ENCODE measurements at regions not wholly inside any gene's neighbourhood (a gene's known extent, or its start where the extent isn't known, plus 50 kb on each side); places are given as distances from the start of the nearest gene placed in this dataset.
"Not testable (repeated sequence)": the region's sequence is repeated elsewhere in the genome, so short reads cannot be mapped to it uniquely, and the experiment has no call there.

DNA sequence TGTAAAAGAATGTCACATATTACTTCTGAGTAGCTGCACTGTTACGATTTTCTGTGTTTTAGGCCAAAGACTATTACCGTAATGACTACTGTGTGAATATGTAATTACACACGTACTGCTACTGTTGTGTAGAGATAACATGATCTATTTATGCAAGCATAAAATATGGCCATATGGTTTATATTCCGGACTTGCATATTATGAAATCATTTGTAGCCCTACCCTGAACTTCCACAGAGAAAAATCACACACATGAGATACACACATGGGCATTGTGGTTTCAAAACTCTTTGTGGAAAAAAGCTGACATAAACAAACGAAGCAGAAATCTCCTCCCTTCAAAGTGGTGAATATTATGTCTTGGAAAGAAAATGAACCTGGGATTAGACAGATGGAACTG lies 373.0 kb upstream of the ADAMTS5 start:
- TF ChIP-seq, protein P1, sequence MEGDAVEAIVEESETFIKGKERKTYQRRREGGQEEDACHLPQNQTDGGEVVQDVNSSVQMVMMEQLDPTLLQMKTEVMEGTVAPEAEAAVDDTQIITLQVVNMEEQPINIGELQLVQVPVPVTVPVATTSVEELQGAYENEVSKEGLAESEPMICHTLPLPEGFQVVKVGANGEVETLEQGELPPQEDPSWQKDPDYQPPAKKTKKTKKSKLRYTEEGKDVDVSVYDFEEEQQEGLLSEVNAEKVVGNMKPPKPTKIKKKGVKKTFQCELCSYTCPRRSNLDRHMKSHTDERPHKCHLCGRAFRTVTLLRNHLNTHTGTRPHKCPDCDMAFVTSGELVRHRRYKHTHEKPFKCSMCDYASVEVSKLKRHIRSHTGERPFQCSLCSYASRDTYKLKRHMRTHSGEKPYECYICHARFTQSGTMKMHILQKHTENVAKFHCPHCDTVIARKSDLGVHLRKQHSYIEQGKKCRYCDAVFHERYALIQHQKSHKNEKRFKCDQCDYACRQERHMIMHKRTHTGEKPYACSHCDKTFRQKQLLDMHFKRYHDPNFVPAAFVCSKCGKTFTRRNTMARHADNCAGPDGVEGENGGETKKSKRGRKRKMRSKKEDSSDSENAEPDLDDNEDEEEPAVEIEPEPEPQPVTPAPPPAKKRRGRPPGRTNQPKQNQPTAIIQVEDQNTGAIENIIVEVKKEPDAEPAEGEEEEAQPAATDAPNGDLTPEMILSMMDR (IDR thresholded peaks at IDR 0.05; ENCODE audit: insufficient read depth, low read length, missing control alignments), result no peak
- DNase-seq (ENCODE audit: low read depth, low spot score), result no peak
- ChIA-PET CTCF (interaction anchor here (0.8 kb wide), 1 partner anchor 458 kb away, joined by 3 read pairs; no protein-coding TSS in a partner anchor), POLR2A (no interaction called here)
- H3K4me3 ChIP-seq (ENCODE audit: low read depth, low read length), result no peak overlapping the region

DNA sequence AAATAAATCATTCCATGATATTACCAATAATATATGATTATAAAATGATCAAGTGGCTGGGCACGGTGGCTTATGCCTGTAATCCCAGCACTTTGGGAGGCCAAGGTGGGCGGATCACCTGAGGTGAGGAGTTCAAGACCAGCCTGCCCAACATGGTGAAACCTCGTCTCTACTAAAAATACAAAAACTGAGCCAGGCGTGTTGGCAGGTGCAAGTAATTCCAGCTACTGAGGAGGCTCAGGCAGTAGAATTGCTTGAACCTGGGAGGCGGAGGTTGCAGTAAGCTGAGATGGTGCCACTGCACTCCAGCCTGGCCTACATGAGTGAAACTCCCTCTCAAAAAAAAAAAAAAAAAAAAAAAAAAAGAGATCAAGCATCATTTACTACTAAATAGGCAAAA lies 371.1 kb upstream of the ADAMTS5 start:
- CTCF ChIA-PET; POLR2A ChIA-PET; H3K4me3 ChIP-seq (ENCODE audit: low read depth, low read length); DNase-seq (ENCODE audit: low read depth, low spot score): not testable (repeated sequence)

GRCh38 chr21:27333096-27333495 lies 366.2 kb upstream of the ADAMTS5 start:
- ChIA-PET CTCF (no interaction called here), POLR2A (no interaction called here)
- H3K4me3 ChIP-seq (ENCODE audit: low read depth, low read length), result no peak overlapping the region
- TF ChIP-seq, protein P1 (IDR thresholded peaks at IDR 0.05; ENCODE audit: insufficient read depth, low read length, missing control alignments), result no peak
- no peak for DNase-seq (ENCODE audit: low read depth, low spot score)

- ChIA-PET POLR2A (no interaction called here), CTCF (no interaction called here)
Observed at GRCh38 chr21:27329255-27329851, 362.5 kb upstream of the ADAMTS5 start.

DNA sequence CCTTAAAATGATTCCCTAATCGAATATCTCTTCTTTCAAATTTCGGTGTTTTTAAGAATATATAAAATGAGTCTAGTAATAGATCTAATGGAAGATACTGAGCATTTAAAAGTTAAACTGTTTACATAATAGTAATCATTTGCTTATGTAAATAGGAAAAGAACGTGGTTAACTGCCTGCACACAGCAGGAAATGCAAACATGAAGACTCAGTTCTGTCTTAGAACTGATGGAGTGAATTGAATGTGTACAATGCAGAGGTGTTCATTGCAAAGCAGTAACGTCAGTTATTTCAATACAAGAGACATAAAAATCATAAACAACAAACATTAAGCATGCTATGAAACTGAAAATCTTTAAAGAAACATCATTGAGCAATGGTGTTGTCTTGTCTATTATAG lies 359.4 kb upstream of the ADAMTS5 start:
- CTCF ChIA-PET, result no interaction called here

More at GRCh38 chr21:27329255-27329851, 362.5 kb upstream of the ADAMTS5 start:
- TF ChIP-seq, protein P1 (IDR thresholded peaks at IDR 0.05; ENCODE audit: insufficient read depth, low read length, missing control alignments), result no peak
- H3K4me3 ChIP-seq (ENCODE audit: low read depth, low read length), result no peak overlapping the region
- no peak for DNase-seq (ENCODE audit: low read depth, low spot score)

DNA sequence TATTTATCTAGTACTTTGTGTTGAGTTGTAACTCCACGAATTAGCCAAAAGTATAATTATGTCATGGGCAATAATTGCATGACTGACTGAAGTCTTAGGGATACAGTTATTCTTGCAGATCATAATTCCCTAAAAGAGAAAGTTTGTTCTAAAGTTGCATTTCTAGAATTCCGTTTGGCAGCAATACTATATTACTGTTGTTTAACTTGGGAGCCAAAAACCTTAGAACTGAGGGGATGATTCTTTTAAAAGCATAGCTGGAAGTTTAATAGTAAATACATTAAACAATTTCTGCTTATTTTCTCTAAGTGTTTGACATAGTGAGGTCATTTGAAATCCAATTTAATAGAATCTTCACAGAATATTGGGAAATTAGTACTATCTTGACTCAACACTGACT lies 356.4 kb upstream of the ADAMTS5 start:
- CTCF ChIA-PET, result interaction anchor here (1.3 kb wide), 1 partner anchor 34 kb away, joined by 3 read pairs; no protein-coding TSS in a partner anchor
- TF ChIP-seq, protein P1 (IDR thresholded peaks at IDR 0.05; ENCODE audit: insufficient read depth, low read length, missing control alignments), result no peak
- H3K4me3 ChIP-seq (ENCODE audit: low read depth, low read length), result no peak overlapping the region
- no peak for DNase-seq (ENCODE audit: low read depth, low spot score)
- POLR2A ChIA-PET, result no interaction called here

More for the DNA sequence above, 359.4 kb upstream of the ADAMTS5 start:
- TF ChIP-seq, protein P1 (IDR thresholded peaks at IDR 0.05; ENCODE audit: insufficient read depth, low read length, missing control alignments), result no peak
- no peak overlapping the region for H3K4me3 ChIP-seq (ENCODE audit: low read depth, low read length)
- POLR2A ChIA-PET, result no interaction called here
- no peak for DNase-seq (ENCODE audit: low read depth, low spot score)

- CTCF ChIA-PET, result no interaction called here
- no peak for DNase-seq (ENCODE audit: low read depth, low spot score)
- H3K4me3 ChIP-seq (ENCODE audit: low read depth, low read length), result no peak overlapping the region
- TF ChIP-seq, protein P1 (IDR thresholded peaks at IDR 0.05; ENCODE audit: insufficient read depth, low read length, missing control alignments), result no peak
- POLR2A ChIA-PET, result no interaction called here
Observed at GRCh38 chr21:27321791-27322190, 354.9 kb upstream of the ADAMTS5 start.

All from AG04449 (cell line).